PC-3 (cell line): ENCODE measurements at regions not wholly inside any gene's neighbourhood (a gene's known extent, or its start where the extent isn't known, plus 50 kb on each side); places are given as distances from the start of the nearest gene placed in this dataset.

Experiments used
- CTCF ChIP-seq: fragments of 300-600 bp; sonication (generic); conservative IDR thresholded peaks from 2 replicates; pipeline ENCODE4 v1.5.1; 2017; ENCODE audit warnings: antibody characterized with exemption, low read depth, mild to moderate bottlenecking, low read length
- EZH2 ChIP-seq: fragments of 300-600 bp; sonication (generic); IDR thresholded peaks from one replicate; pipeline ENCODE4 v1.6.1; 2017; ENCODE audit warnings: antibody characterized with exemption, mild to moderate bottlenecking, low read length; ENCODE audit not compliant: unreplicated experiment
- EZH2phosphoT487 ChIP-seq: fragments of 300-600 bp; sonication (generic); IDR thresholded peaks from 2 replicates; pipeline ENCODE4 v1.6.1; 2018; ENCODE audit warnings: mild to moderate bottlenecking, antibody characterized with exemption, low read length, borderline replicate concordance

DNA sequence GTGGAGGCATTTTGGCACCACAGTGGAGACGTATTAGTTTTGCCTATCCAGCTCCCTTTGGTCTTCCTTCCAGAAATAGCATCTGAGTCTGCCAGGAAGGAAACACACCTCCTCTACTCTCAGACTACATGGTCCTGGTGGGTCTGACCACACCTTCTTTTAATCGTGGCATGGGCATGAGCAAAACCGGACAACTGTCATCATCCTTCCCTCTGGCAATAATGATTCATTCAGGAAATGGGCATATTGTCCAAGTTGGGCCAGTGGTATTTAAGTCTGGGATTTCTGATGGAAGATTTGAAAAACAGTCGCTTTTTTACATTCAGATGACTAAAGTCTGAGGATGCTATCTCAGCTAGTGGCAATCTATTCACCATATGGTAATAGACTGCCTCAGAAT lies 601.0 kb upstream of the ADAMTS9 start:
- TF ChIP-seq CTCF (no peak), EZH2 (no peak), EZH2phosphoT487 (no peak)
